ENCODE measurements at regions not wholly inside any gene's neighbourhood (a gene's known extent, or its start where the extent isn't known, plus 50 kb on each side); places are given as distances from the start of the nearest gene placed in this dataset.

DNA sequence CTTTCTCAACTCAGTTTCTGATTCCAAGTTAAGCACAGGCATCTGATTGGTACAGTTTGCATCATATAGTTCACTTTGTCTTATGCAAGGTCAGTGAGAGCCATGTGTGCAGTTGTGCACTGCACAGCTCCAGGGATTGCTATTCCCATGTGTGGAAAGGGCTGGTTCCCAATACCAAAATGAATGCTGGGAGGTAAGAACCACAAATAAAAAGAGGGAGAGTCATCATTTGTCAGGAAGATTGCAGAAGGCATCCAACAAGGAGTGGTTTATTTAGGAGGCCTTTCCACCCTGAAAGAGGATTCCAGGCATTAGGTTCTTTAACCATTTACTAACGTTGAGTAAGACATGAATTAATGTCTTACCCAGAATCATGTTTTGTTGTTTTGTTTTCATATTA is 141.2 kb upstream of the ST6GAL2 start:
- TF ChIP-seq, protein P1, sequence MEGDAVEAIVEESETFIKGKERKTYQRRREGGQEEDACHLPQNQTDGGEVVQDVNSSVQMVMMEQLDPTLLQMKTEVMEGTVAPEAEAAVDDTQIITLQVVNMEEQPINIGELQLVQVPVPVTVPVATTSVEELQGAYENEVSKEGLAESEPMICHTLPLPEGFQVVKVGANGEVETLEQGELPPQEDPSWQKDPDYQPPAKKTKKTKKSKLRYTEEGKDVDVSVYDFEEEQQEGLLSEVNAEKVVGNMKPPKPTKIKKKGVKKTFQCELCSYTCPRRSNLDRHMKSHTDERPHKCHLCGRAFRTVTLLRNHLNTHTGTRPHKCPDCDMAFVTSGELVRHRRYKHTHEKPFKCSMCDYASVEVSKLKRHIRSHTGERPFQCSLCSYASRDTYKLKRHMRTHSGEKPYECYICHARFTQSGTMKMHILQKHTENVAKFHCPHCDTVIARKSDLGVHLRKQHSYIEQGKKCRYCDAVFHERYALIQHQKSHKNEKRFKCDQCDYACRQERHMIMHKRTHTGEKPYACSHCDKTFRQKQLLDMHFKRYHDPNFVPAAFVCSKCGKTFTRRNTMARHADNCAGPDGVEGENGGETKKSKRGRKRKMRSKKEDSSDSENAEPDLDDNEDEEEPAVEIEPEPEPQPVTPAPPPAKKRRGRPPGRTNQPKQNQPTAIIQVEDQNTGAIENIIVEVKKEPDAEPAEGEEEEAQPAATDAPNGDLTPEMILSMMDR (conservative IDR thresholded peaks at IDR 0.05; ENCODE audit: low read length) = no peak
- no peak for TF ChIP-seq EZH2phosphoT487 (IDR thresholded peaks at IDR 0.05; ENCODE audit: borderline replicate concordance, low read depth, low read length)
